HEK293T (cell line): ENCODE measurements at regions not wholly inside any gene's neighbourhood (a gene's known extent, or its start where the extent isn't known, plus 50 kb on each side); places are given as distances from the start of the nearest gene placed in this dataset.

Experiments used
- FOXA1 ChIP-seq: fragments of 450-650 bp; IDR thresholded peaks from 2 replicates; pipeline ENCODE4 v1.6.1; 2016; ENCODE audit warnings: mild to moderate bottlenecking
- SUZ12 ChIP-seq: fragments of 450-650 bp; IDR thresholded peaks from 2 replicates; pipeline ENCODE4 v1.6.1; 2016; ENCODE audit warnings: mild to moderate bottlenecking

- TF ChIP-seq FOXA1, result no peak
- no peak for TF ChIP-seq SUZ12
Measured at GRCh38 chr6:91560409-91560808, 973.5 kb upstream of the MAP3K7 start.
